T follicular helper cell (primary cell): ENCODE measurements at regions not wholly inside any gene's neighbourhood (a gene's known extent, or its start where the extent isn't known, plus 50 kb on each side); places are given as distances from the start of the nearest gene placed in this dataset.

ENCODE experiments used
- DNase-seq: peaks from one replicate; pipeline ENCODE4 v3.0.0-alpha.2; 2020; ENCODE audit warnings: low read depth

GRCh38 chr6:56407883-56408410 is 160.6 kb upstream of the COL21A1 start:
- DNase-seq = no peak

GRCh38 chr6:56406276-56407269 is 159.2 kb upstream of the COL21A1 start:
- DNase-seq = no peak

- DNase-seq = no peak
Measured at GRCh38 chr6:56404599-56404998, 157.2 kb upstream of the COL21A1 start.

- DNase-seq = no peak
Measured at GRCh38 chr6:56403745-56404144, 156.4 kb upstream of the COL21A1 start.

GRCh38 chr6:56401477-56402070 is 154.2 kb upstream of the COL21A1 start:
- DNase-seq = no peak

- no peak for DNase-seq
Measured at GRCh38 chr6:56400273-56400672, 152.9 kb upstream of the COL21A1 start.

- no peak for DNase-seq
Measured at GRCh38 chr6:56399672-56400263, 152.4 kb upstream of the COL21A1 start.

GRCh38 chr6:56399250-56399671 is 151.9 kb upstream of the COL21A1 start:
- DNase-seq = no peak

- no peak for DNase-seq
Measured at GRCh38 chr6:56396435-56396834, 149.1 kb upstream of the COL21A1 start.

- no peak for DNase-seq
Measured at GRCh38 chr6:56393615-56394612, 146.5 kb upstream of the COL21A1 start.

GRCh38 chr6:56388415-56388755 is 141.0 kb upstream of the COL21A1 start:
- no peak for DNase-seq

- no peak for DNase-seq
Measured at GRCh38 chr6:56387621-56388414, 140.4 kb upstream of the COL21A1 start.

- no peak for DNase-seq
Measured at GRCh38 chr6:56386717-56387116, 139.3 kb upstream of the COL21A1 start.

- DNase-seq = no peak
Measured at GRCh38 chr6:56385981-56386593, 138.7 kb upstream of the COL21A1 start.

- no peak for DNase-seq
Measured at GRCh38 chr6:56383160-56383559, 135.8 kb upstream of the COL21A1 start.

GRCh38 chr6:56382416-56382940 is 135.1 kb upstream of the COL21A1 start:
- no peak for DNase-seq

- DNase-seq = no peak
Measured at GRCh38 chr6:56381801-56382251, 134.4 kb upstream of the COL21A1 start.

- no peak for DNase-seq
Measured at GRCh38 chr6:56380476-56380875, 133.1 kb upstream of the COL21A1 start.

GRCh38 chr6:56378966-56379585 is 131.7 kb upstream of the COL21A1 start:
- DNase-seq = no peak
